ENCODE measurements at regions not wholly inside any gene's neighbourhood (a gene's known extent, or its start where the extent isn't known, plus 50 kb on each side); places are given as distances from the start of the nearest gene placed in this dataset.
"Not testable (repeated sequence)": the region's sequence is repeated elsewhere in the genome, so short reads cannot be mapped to it uniquely, and the experiment has no call there.

GRCh38 chr2:239719791-239720360 lies 305.3 kb downstream of the NDUFA10 start:
- Histone ChIP-seq H3K36me3 (ENCODE audit: control insufficient read depth in 3 of 3, insufficient read depth in 2 of 3, low read depth in 1 of 3, low read length in 3 of 3) (no peaks in the 10 kb centered on the region), H3K4me3 (ENCODE audit: low read depth in 1 of 3, low read length in 3 of 3) (no peak overlapping the region), H3K9me3 (ENCODE audit: control insufficient read depth in 2 of 2, insufficient read depth in 1 of 2, low read depth in 1 of 2, low read length in 1 of 2) (peaks cover 0 to 2% of the 10 kb centered on the region in 2 donors), H3K27me3 (ENCODE audit: control insufficient read depth in 3 of 3, insufficient read depth in 3 of 3, low read length in 3 of 3) (no peaks in the 10 kb centered on the region), H3K27ac (ENCODE audit: low read depth in 1 of 3, low read length in 2 of 3) (no peak overlapping the region), H3K4me1 (ENCODE audit: control insufficient read depth in 3 of 3, insufficient read depth in 2 of 3, low read depth in 1 of 3, low read length in 2 of 3) (no peaks in the 10 kb centered on the region)
- 86 to 93% (median 89%) methylated on average over 9 of the region's 9 CpGs for WGBS, 3 donors
- FAIRE-seq (no peak), DNase-seq (no peak)

GRCh38 chr2:239718991-239719390 lies 306.2 kb downstream of the NDUFA10 start:
- not testable (repeated sequence) for H3K9me3 ChIP-seq (ENCODE audit: control insufficient read depth in 2 of 2, insufficient read depth in 1 of 2, low read depth in 1 of 2, low read length in 1 of 2); H3K4me3 ChIP-seq (ENCODE audit: low read depth in 1 of 3, low read length in 3 of 3); H3K36me3 ChIP-seq (ENCODE audit: control insufficient read depth in 3 of 3, insufficient read depth in 2 of 3, low read depth in 1 of 3, low read length in 3 of 3); DNase-seq; H3K27ac ChIP-seq (ENCODE audit: low read depth in 1 of 3, low read length in 2 of 3); FAIRE-seq; H3K4me1 ChIP-seq (ENCODE audit: control insufficient read depth in 3 of 3, insufficient read depth in 2 of 3, low read depth in 1 of 3, low read length in 2 of 3); H3K27me3 ChIP-seq (ENCODE audit: control insufficient read depth in 3 of 3, insufficient read depth in 3 of 3, low read length in 3 of 3)
- 88 to 90% (median 89%) methylated on average over 6 of the region's 6 CpGs for WGBS, 3 donors

- H3K27me3 ChIP-seq (ENCODE audit: control insufficient read depth in 3 of 3, insufficient read depth in 3 of 3, low read length in 3 of 3) = no peaks in the 10 kb centered on the region
- no peak overlapping the region for H3K4me3 ChIP-seq (ENCODE audit: low read depth in 1 of 3, low read length in 3 of 3)
- FAIRE-seq (no peak), DNase-seq (no peak)
- no peaks in the 10 kb centered on the region for H3K36me3 ChIP-seq (ENCODE audit: control insufficient read depth in 3 of 3, insufficient read depth in 2 of 3, low read depth in 1 of 3, low read length in 3 of 3)
- WGBS, 3 donors = 86 to 92% (median 88%) methylated on average over 18 to 22 of the region's 22 CpGs
- no peaks in the 10 kb centered on the region for H3K4me1 ChIP-seq (ENCODE audit: control insufficient read depth in 3 of 3, insufficient read depth in 2 of 3, low read depth in 1 of 3, low read length in 2 of 3)
- H3K27ac ChIP-seq (ENCODE audit: low read depth in 1 of 3, low read length in 2 of 3) = no peak overlapping the region
- H3K9me3 ChIP-seq (ENCODE audit: control insufficient read depth in 2 of 2, insufficient read depth in 1 of 2, low read depth in 1 of 2, low read length in 1 of 2) = peaks cover 0 to 7% of the 10 kb centered on the region in 2 donors
These were observed 307.4 kb downstream of the NDUFA10 start for GRCh38 chr2:239717706-239718105.

- FAIRE-seq (no peak), DNase-seq (no peak)
- Histone ChIP-seq H3K4me1 (ENCODE audit: control insufficient read depth in 3 of 3, insufficient read depth in 2 of 3, low read depth in 1 of 3, low read length in 2 of 3) (no peaks in the 10 kb centered on the region), H3K9me3 (ENCODE audit: control insufficient read depth in 2 of 2, insufficient read depth in 1 of 2, low read depth in 1 of 2, low read length in 1 of 2) (peaks cover 0 to 11% of the 10 kb centered on the region in 2 donors), H3K36me3 (ENCODE audit: control insufficient read depth in 3 of 3, insufficient read depth in 2 of 3, low read depth in 1 of 3, low read length in 3 of 3) (no peaks in the 10 kb centered on the region), H3K27me3 (ENCODE audit: control insufficient read depth in 3 of 3, insufficient read depth in 3 of 3, low read length in 3 of 3) (no peaks in the 10 kb centered on the region), H3K4me3 (ENCODE audit: low read depth in 1 of 3, low read length in 3 of 3) (no peak overlapping the region), H3K27ac (ENCODE audit: low read depth in 1 of 3, low read length in 2 of 3) (no peak overlapping the region)
- WGBS, 3 donors = 63 to 84% (median 65%) methylated on average over 3 of the region's 3 CpGs
These were observed 307.8 kb downstream of the NDUFA10 start for GRCh38 chr2:239717319-239717675.

- FAIRE-seq = no peak
These were observed 308.4 kb downstream of the NDUFA10 start for GRCh38 chr2:239716536-239717318.

GRCh38 chr2:239716009-239716408 lies 309.1 kb downstream of the NDUFA10 start:
- no peaks in the 10 kb centered on the region for H3K4me1 ChIP-seq (ENCODE audit: control insufficient read depth in 3 of 3, insufficient read depth in 2 of 3, low read depth in 1 of 3, low read length in 2 of 3)
- H3K27me3 ChIP-seq (ENCODE audit: control insufficient read depth in 3 of 3, insufficient read depth in 3 of 3, low read length in 3 of 3) = no peaks in the 10 kb centered on the region
- no peak overlapping the region for H3K27ac ChIP-seq (ENCODE audit: low read depth in 1 of 3, low read length in 2 of 3)
- 86 to 89% (median 88%) methylated on average over 6 of the region's 6 CpGs for WGBS, 3 donors
- H3K9me3 ChIP-seq (ENCODE audit: control insufficient read depth in 2 of 2, insufficient read depth in 1 of 2, low read depth in 1 of 2, low read length in 1 of 2) = peaks cover 0 to 23% of the 10 kb centered on the region in 2 donors
- FAIRE-seq (no peak), DNase-seq (no peak)
- H3K4me3 ChIP-seq (ENCODE audit: low read depth in 1 of 3, low read length in 3 of 3) = no peak overlapping the region
- H3K36me3 ChIP-seq (ENCODE audit: control insufficient read depth in 3 of 3, insufficient read depth in 2 of 3, low read depth in 1 of 3, low read length in 3 of 3) = no peaks in the 10 kb centered on the region

More at GRCh38 chr2:239716536-239717318, 308.4 kb downstream of the NDUFA10 start:
- 58 to 71% (median 66%) methylated on average over 16 of the region's 16 CpGs for WGBS, 3 donors
- Histone ChIP-seq H3K27ac (ENCODE audit: low read depth in 1 of 3, low read length in 2 of 3) (no peak overlapping the region), H3K9me3 (ENCODE audit: control insufficient read depth in 2 of 2, insufficient read depth in 1 of 2, low read depth in 1 of 2, low read length in 1 of 2) (peaks cover 0 to 17% of the 10 kb centered on the region in 2 donors), H3K27me3 (ENCODE audit: control insufficient read depth in 3 of 3, insufficient read depth in 3 of 3, low read length in 3 of 3) (no peaks in the 10 kb centered on the region), H3K4me3 (ENCODE audit: low read depth in 1 of 3, low read length in 3 of 3) (no peak overlapping the region), H3K4me1 (ENCODE audit: control insufficient read depth in 3 of 3, insufficient read depth in 2 of 3, low read depth in 1 of 3, low read length in 2 of 3) (no peaks in the 10 kb centered on the region), H3K36me3 (ENCODE audit: control insufficient read depth in 3 of 3, insufficient read depth in 2 of 3, low read depth in 1 of 3, low read length in 3 of 3) (no peaks in the 10 kb centered on the region)
- DNase-seq = peak in 1 of 2 donors; percentile 14

GRCh38 chr2:239715606-239716005 lies 309.5 kb downstream of the NDUFA10 start:
- Histone ChIP-seq H3K27ac (ENCODE audit: low read depth in 1 of 3, low read length in 2 of 3) (no peak overlapping the region), H3K4me3 (ENCODE audit: low read depth in 1 of 3, low read length in 3 of 3) (no peak overlapping the region), H3K36me3 (ENCODE audit: control insufficient read depth in 3 of 3, insufficient read depth in 2 of 3, low read depth in 1 of 3, low read length in 3 of 3) (no peaks in the 10 kb centered on the region), H3K9me3 (ENCODE audit: control insufficient read depth in 2 of 2, insufficient read depth in 1 of 2, low read depth in 1 of 2, low read length in 1 of 2) (peaks cover 0 to 25% of the 10 kb centered on the region in 2 donors), H3K4me1 (ENCODE audit: control insufficient read depth in 3 of 3, insufficient read depth in 2 of 3, low read depth in 1 of 3, low read length in 2 of 3) (no peaks in the 10 kb centered on the region), H3K27me3 (ENCODE audit: control insufficient read depth in 3 of 3, insufficient read depth in 3 of 3, low read length in 3 of 3) (no peaks in the 10 kb centered on the region)
- 86 to 92% (median 90%) methylated on average over 15 of the region's 15 CpGs for WGBS, 3 donors
- FAIRE-seq (no peak), DNase-seq (no peak)

GRCh38 chr2:239715202-239715601 lies 309.9 kb downstream of the NDUFA10 start:
- H3K36me3 ChIP-seq (ENCODE audit: control insufficient read depth in 3 of 3, insufficient read depth in 2 of 3, low read depth in 1 of 3, low read length in 3 of 3) = no peaks in the 10 kb centered on the region
- no peak for FAIRE-seq

More at GRCh38 chr2:239715202-239715601, 309.9 kb downstream of the NDUFA10 start:
- no peak for DNase-seq
- H3K4me1 ChIP-seq (ENCODE audit: control insufficient read depth in 3 of 3, insufficient read depth in 2 of 3, low read depth in 1 of 3, low read length in 2 of 3) = no peaks in the 10 kb centered on the region
- no peaks in the 10 kb centered on the region for H3K27me3 ChIP-seq (ENCODE audit: control insufficient read depth in 3 of 3, insufficient read depth in 3 of 3, low read length in 3 of 3)
- H3K27ac ChIP-seq (ENCODE audit: low read depth in 1 of 3, low read length in 2 of 3) = no peak overlapping the region
- H3K9me3 ChIP-seq (ENCODE audit: control insufficient read depth in 2 of 2, insufficient read depth in 1 of 2, low read depth in 1 of 2, low read length in 1 of 2) = peaks cover 0 to 25% of the 10 kb centered on the region in 2 donors
- 86 to 92% (median 91%) methylated on average over 9 of the region's 9 CpGs for WGBS, 3 donors
- no peak overlapping the region for H3K4me3 ChIP-seq (ENCODE audit: low read depth in 1 of 3, low read length in 3 of 3)

Measured in small intestine (tissue), 7 donors.